ENCODE measurements at regions not wholly inside any gene's neighbourhood (a gene's known extent, or its start where the extent isn't known, plus 50 kb on each side); places are given as distances from the start of the nearest gene placed in this dataset.

- no peak for TF ChIP-seq CTCF (conservative IDR thresholded peaks at IDR 0.05; ENCODE audit: low read depth in 2 of 2)
- TF ChIP-seq EZH2phosphoT487 (IDR thresholded peaks at IDR 0.05; ENCODE audit: unreplicated experiment): no peak
- no peak for TF ChIP-seq JUNB (IDR thresholded peaks at IDR 0.05; ENCODE audit: unreplicated experiment)
- TF ChIP-seq ETS1 (IDR thresholded peaks at IDR 0.05): no peak
- TF ChIP-seq EZH2 (IDR thresholded peaks at IDR 0.05; ENCODE audit: low read depth, unreplicated experiment): no peak
- no peak for TF ChIP-seq STAT1 (IDR thresholded peaks at IDR 0.05; ENCODE audit: unreplicated experiment)
- TF ChIP-seq POLR2AphosphoS5 (IDR thresholded peaks at IDR 0.05; ENCODE audit: low read depth): no peak
- TF ChIP-seq CREB1 (CRISPR knock-in tag; IDR thresholded peaks at IDR 0.05; ENCODE audit: low read depth): no peak
- no peak for TF ChIP-seq REST (IDR thresholded peaks at IDR 0.05; ENCODE audit: unreplicated experiment)
- TF ChIP-seq NANOG (IDR thresholded peaks at IDR 0.05; ENCODE audit: borderline replicate concordance): no peak
- no peak for TF ChIP-seq ZNF331 (CRISPR knock-in tag; IDR thresholded peaks at IDR 0.05; ENCODE audit: low read depth)
- TF ChIP-seq ZNF462 (CRISPR knock-in tag; IDR thresholded peaks at IDR 0.05): no peak
- no peak for TF ChIP-seq ZNF114 (CRISPR knock-in tag; IDR thresholded peaks at IDR 0.05)
Observed at GRCh38 chr2:107002735-107003134, 116.8 kb upstream of the ST6GAL2 start.
